ENCODE measurements at regions not wholly inside any gene's neighbourhood (a gene's known extent, or its start where the extent isn't known, plus 50 kb on each side); places are given as distances from the start of the nearest gene placed in this dataset.

- DNase-seq: no peak
Observed at GRCh38 chr6:166770216-166771116, 143.4 kb upstream of the RPS6KA2 start.

GRCh38 chr6:166769648-166770047 is 142.6 kb upstream of the RPS6KA2 start:
- no peak for DNase-seq

- DNase-seq: no peak
Observed at GRCh38 chr6:166768761-166769160, 141.7 kb upstream of the RPS6KA2 start.

DNA sequence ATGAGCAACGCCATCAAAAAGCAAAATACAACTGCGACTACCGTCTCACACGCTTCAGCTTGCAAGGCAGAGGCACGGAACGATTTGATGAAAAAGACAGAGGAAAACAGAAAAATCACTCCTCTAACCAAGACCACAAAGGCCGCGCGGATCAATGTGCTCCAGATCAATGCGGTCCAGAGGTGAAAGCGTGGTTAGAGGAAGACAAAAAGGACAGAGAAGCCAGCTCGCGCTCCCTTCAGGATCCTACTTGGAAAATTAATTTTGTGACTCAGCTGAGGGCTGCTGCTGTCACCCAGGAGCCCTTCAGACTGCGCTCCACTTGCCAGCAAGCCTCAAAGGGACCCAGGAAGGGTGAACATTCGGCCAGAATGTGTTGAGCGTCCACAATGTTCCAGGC is 140.2 kb upstream of the RPS6KA2 start:
- no peak for DNase-seq

- no peak for DNase-seq
Observed at GRCh38 chr6:166766769-166767168, 139.7 kb upstream of the RPS6KA2 start.

- no peak for DNase-seq
Observed at GRCh38 chr6:166765234-166765541, 138.1 kb upstream of the RPS6KA2 start.

- no peak for DNase-seq
Observed at GRCh38 chr6:166764473-166765233, 137.6 kb upstream of the RPS6KA2 start.

DNA sequence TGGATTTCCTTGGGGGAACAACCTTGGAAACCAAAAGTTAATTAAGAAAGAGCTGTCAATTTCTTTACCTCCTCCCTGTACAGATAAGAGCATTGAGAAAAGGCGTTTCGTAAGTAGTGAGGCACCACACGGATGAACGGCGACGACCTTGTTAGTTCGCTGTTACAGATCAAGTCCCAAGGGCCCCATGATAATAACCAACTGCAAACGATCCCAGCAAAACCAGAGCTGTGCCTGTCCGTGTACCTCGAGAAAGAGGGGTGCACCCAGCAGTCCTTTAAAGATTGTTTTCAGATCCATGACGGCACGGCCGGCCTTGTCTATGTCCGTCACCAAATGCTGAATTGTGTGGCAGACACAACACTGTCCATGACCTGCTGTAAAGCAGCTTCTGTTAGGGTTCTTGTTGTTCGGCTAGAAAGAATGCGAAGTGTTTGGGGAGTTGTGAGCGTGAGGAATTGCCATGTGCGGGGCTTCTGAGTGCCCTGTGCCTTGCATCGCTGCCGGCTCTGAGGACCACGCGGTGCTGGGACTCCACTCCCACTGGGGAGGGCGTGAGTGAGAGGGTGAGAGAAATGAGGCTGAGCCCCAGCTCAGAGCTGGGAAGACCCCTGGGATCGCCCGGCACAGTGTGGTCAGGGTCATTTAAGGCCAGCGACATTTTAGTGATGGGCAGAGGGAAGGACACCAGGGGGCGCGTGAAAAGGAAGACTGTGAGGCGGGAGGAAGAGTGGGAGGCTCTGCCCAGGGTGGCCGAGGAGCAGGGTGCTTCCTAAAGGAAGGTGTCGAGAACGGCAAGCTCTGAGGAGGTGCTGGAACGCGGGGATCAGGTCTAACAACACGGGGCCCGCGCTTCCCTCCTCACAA is 136.8 kb upstream of the RPS6KA2 start:
- DNase-seq: no peak

- no peak for DNase-seq
Observed at GRCh38 chr6:166761801-166762200, 134.8 kb upstream of the RPS6KA2 start.

DNA sequence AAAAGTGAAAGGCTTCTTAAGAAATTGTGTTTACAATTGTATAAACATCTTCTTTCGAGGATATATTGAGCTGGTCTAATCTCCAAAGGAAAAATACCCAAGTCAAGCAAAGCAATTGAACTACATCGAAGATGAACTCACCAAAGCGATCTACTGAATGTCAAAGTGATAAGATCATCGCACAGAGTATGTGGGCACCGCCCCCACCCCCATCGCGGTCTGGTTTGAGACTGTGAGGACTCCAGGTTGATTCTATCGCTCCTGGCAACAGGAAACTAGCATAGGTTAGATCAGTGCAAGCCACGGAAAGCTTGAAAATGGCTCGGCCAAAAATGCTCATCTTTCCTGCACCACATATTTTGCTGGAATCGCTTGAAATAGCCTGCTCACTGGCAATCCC is 133.2 kb upstream of the RPS6KA2 start:
- DNase-seq: peak; percentile 86

DNA sequence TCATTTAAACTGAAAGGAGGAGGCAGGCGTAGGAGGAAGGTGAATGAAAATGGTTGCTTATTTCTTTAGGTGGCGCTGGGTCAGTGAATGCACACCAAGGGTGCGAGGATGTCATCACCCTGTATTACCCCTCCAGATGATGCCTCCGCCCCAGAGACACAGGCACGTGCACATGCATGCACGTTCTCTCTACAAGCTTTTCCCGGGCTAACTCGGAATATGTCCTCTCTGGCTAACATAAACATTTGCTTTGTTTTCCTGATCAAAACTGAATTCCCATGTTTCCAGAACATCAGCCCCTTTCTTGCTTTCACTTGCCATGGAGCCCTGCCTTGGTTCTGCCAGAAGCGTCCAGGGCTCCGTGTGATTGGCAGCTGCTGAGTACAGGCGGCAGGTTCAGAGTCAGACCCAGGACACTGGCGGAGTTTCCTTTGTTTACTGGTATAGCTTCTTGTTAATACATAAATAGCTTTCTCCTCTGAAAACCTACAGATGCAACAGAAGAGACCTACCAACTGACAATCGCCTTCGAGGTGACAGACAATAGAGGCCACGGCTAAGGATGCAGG is 131.2 kb upstream of the RPS6KA2 start:
- DNase-seq: no peak

DNA sequence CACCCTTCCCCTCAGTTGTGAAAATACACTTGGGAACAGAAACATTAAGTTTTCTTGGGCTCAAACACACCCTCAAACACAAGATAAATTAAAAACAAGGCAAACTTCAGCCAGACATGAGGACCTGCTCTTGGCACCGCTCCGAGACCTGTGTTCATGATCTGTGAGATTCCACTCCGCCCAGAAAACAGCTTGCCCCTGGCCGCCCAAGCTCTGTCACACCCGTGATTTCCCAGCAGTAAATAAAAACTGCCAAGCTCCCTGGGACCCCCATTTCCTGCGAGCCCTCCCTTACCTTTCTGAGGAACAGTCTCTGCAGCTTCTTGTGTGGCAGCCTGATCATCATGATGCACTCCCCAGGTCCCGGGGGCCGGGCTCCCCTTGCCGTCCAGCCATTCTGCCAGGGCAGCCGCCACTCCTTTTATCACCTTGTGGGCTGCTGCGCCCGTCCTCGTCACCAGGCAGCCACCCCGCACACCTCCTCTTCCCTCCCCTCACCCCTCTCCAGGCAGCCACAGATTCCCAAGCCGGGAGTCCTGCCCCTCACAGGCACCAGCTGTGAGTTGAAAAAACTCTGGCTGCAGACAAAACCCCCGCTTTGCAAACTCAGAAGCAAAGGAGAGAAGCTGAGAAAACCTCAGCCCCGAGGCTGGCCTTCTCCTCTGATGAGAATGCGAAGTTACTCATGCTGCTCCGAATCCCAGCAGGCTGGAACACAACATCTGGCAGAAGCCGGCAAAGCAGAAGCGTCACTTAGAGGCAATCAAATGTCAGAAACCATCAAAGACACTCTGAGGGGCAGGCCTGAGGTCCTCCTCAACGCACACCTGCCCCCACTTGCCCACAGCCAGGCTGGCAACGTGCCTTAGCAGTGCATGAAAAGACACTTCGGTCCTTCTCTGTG is 130.4 kb upstream of the RPS6KA2 start:
- DNase-seq: peak; percentile 42

GRCh38 chr6:166754218-166755030 is 127.4 kb upstream of the RPS6KA2 start:
- no peak for DNase-seq

GRCh38 chr6:166752928-166753721 is 126.1 kb upstream of the RPS6KA2 start:
- no peak for DNase-seq

GRCh38 chr6:166752097-166752496 is 125.0 kb upstream of the RPS6KA2 start:
- no peak for DNase-seq

DNA sequence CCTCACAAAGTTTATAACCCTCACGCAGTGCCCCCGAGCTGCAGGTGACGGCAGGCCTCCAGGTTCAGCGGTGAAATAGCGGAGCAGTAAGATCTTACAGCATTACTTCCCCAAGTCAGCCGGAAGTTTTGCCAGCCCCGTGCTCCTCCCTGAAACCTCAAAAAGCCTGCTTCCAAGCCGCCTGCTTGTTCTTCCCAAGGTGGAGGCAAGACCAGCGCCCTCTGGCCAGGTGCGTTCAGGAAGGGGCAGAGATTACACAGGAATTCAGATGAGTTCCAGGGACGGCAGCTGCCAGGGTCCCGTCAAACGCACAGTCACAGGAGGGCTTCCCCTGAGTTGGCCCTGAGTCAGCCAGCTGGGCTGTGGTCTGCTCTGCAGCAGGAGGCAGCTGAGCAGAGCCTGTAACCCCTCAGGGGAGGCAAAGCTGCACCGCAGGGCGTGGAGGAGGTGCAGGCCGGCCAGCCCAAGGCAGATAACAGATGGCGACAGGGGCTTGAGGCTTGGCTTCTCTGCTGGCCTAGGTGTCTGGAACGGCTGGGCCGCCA is 124.1 kb upstream of the RPS6KA2 start:
- no peak for DNase-seq

DNA sequence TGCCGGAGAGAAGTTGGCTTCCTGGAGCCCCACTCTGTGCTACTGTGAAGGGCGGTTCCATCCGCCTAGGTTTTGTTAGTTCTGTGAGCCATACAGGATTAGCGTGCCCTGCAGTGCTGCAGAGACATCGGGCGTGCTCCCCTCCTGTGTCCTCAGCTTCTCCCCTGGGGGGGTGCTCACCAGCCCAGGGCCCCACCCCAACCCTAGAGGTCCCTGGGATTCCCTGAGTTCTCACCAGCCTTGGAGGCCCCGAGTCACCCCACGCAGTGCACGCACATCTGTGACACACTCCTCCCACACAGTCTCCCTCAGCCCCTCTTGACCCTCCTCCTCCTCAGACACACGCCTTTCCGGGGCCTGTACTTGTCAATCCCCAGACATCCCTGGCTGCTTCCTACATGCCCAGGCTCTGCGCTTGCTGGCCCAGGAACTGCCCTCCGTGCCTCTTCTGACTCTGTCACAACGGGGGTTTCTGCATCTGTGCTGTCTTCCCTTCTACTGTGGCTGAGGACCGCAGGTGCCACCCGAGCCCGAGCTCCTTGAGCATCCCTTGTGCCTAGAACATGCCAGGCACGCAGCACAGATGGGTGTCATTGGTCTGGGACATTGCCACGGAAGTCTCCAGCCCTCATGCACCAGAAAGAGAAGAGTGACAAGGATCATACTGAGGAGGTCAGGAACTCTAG is 123.2 kb upstream of the RPS6KA2 start:
- no peak for DNase-seq

- DNase-seq: no peak
Observed at GRCh38 chr6:166749666-166750065, 122.6 kb upstream of the RPS6KA2 start.

Data from activated CD4-positive, alpha-beta T cell treated with anti-CD3 and anti-CD28 coated beads for 48 hours (primary cell).